HG03039 (cell line): ENCODE measurements at regions not wholly inside any gene's neighbourhood (a gene's known extent, or its start where the extent isn't known, plus 50 kb on each side); places are given as distances from the start of the nearest gene placed in this dataset.
"Not testable (repeated sequence)": the region's sequence is repeated elsewhere in the genome, so short reads cannot be mapped to it uniquely, and the experiment has no call there.

ENCODE experiments used
- ATAC-seq: cut with Tn5 transposase; IDR thresholded peaks from one replicate; pipeline ENCODE4 v1.9.1; 2021; ENCODE audit warnings: mild to moderate bottlenecking, moderate library complexity; ENCODE audit not compliant: unreplicated experiment

GRCh38 chr1:57616921-57617320 is 193.1 kb upstream of the DAB1 start:
- ATAC-seq = no peak

GRCh38 chr1:57615956-57616355 is 192.1 kb upstream of the DAB1 start:
- no peak for ATAC-seq

GRCh38 chr1:57612833-57613232 is 189.0 kb upstream of the DAB1 start:
- ATAC-seq = no peak

GRCh38 chr1:57605933-57606332 is 182.1 kb upstream of the DAB1 start:
- no peak for ATAC-seq

GRCh38 chr1:57603696-57604095 is 179.8 kb upstream of the DAB1 start:
- no peak for ATAC-seq

GRCh38 chr1:57600424-57600823 is 176.6 kb upstream of the DAB1 start:
- ATAC-seq = no peak

GRCh38 chr1:57599236-57599994 is 175.6 kb upstream of the DAB1 start:
- no peak for ATAC-seq

GRCh38 chr1:57597036-57597435 is 173.2 kb upstream of the DAB1 start:
- no peak for ATAC-seq

- no peak for ATAC-seq
These were observed 170.1 kb upstream of the DAB1 start for GRCh38 chr1:57594002-57594401.

GRCh38 chr1:57591842-57592241 is 168.0 kb upstream of the DAB1 start:
- ATAC-seq = no peak

GRCh38 chr1:57590978-57591377 is 167.1 kb upstream of the DAB1 start:
- ATAC-seq = no peak

- ATAC-seq = no peak
These were observed 163.0 kb upstream of the DAB1 start for GRCh38 chr1:57586842-57587241.

GRCh38 chr1:57578680-57579079 is 154.8 kb upstream of the DAB1 start:
- ATAC-seq = no peak

- no peak for ATAC-seq
These were observed 154.2 kb upstream of the DAB1 start for GRCh38 chr1:57578099-57578498.

- ATAC-seq = no peak
These were observed 152.9 kb upstream of the DAB1 start for GRCh38 chr1:57576756-57577155.

GRCh38 chr1:57572016-57572415 is 148.2 kb upstream of the DAB1 start:
- no peak for ATAC-seq

- ATAC-seq = not testable (repeated sequence)
These were observed 134.2 kb upstream of the DAB1 start for GRCh38 chr1:57558066-57558465.

- ATAC-seq = no peak
These were observed 129.8 kb upstream of the DAB1 start for GRCh38 chr1:57553666-57554065.

GRCh38 chr1:57551476-57551875 is 127.6 kb upstream of the DAB1 start:
- ATAC-seq = no peak

GRCh38 chr1:57550092-57550491 is 126.2 kb upstream of the DAB1 start:
- ATAC-seq = no peak

GRCh38 chr1:57549300-57549699 is 125.4 kb upstream of the DAB1 start:
- no peak for ATAC-seq

- ATAC-seq = no peak
These were observed 122.9 kb upstream of the DAB1 start for GRCh38 chr1:57546549-57547330.
